Hepatocyte (in vitro differentiated cells): ENCODE measurements at regions not wholly inside any gene's neighbourhood (a gene's known extent, or its start where the extent isn't known, plus 50 kb on each side); places are given as distances from the start of the nearest gene placed in this dataset.

Source experiments
- DNase-seq: peaks from one replicate; pipeline ENCODE4 v3.0.0-alpha.2; 2016; ENCODE audit warnings: low spot score
- H2AFZ ChIP-seq: fragments of 200-600 bp; sonication (generic); 2 replicates; pipeline ENCODE4 v1.6.0; 2016; ENCODE audit warnings: antibody characterized with exemption, mild to moderate bottlenecking
- H3K27ac ChIP-seq: fragments of 200-600 bp; sonication (generic); 2 replicates; pipeline ENCODE4 v1.5.1; 2016; ENCODE audit warnings: mild to moderate bottlenecking
- H3K27me3 ChIP-seq: fragments of 200-600 bp; sonication (generic); 2 replicates; pipeline ENCODE4 v1.6.1; 2016
- H3K36me3 ChIP-seq: fragments of 200-600 bp; sonication (generic); replicated peaks from 2 replicates; pipeline ENCODE4 v1.5.1; 2016; ENCODE audit warnings: low read depth; ENCODE audit not compliant: insufficient read depth
- H3K4me1 ChIP-seq: fragments of 200-600 bp; sonication (generic); 2 replicates; pipeline ENCODE4 v1.5.1; 2016; ENCODE audit warnings: mild to moderate bottlenecking, moderate library complexity; ENCODE audit not compliant: insufficient read depth
- H3K4me2 ChIP-seq: fragments of 200-600 bp; sonication (generic); 2 replicates; pipeline ENCODE4 v1.6.0; 2016
- H3K4me3 ChIP-seq: fragments of 200-600 bp; sonication (generic); 2 replicates; pipeline ENCODE4 v1.5.1; 2016; ENCODE audit warnings: mild to moderate bottlenecking
- H3K79me2 ChIP-seq: fragments of 200-600 bp; sonication (generic); 2 replicates; pipeline ENCODE4 v1.6.0; 2017; ENCODE audit warnings: mild to moderate bottlenecking
- H3K9me2 ChIP-seq: fragments of 200-600 bp; sonication (generic); replicated peaks from 2 replicates; pipeline ENCODE4 v1.6.0; 2017; ENCODE audit warnings: mild to moderate bottlenecking; ENCODE audit not compliant: insufficient read depth
- H3K9me3 ChIP-seq: fragments of 200-600 bp; sonication (generic); 2 replicates; pipeline ENCODE4 v1.5.1; 2016; ENCODE audit warnings: low read depth, mild to moderate bottlenecking
- H4K20me1 ChIP-seq: fragments of 200-600 bp; sonication (generic); 2 replicates; pipeline ENCODE4 v1.6.0; 2016; ENCODE audit warnings: mild to moderate bottlenecking; ENCODE audit not compliant: insufficient read depth, poor library complexity, severe bottlenecking
- EZH2 ChIP-seq: fragments of 200-600 bp; sonication (generic); IDR thresholded peaks from 2 replicates; pipeline ENCODE4 v1.6.1; 2016; ENCODE audit warnings: antibody characterized with exemption, mild to moderate bottlenecking, borderline replicate concordance
- EZH2phosphoT487 ChIP-seq: fragments of 200-600 bp; sonication (generic); IDR thresholded peaks from one replicate; pipeline ENCODE4 v1.6.1; 2018; ENCODE audit warnings: antibody characterized with exemption, mild to moderate bottlenecking, low read depth, moderate library complexity; ENCODE audit not compliant: unreplicated experiment, severe bottlenecking
- WGBS: methylation state at CpG from one replicate; pipeline ENCODE4 v1.1.6; 2016; ENCODE audit warnings: low lambda C conversion rate; ENCODE audit errors: missing lambda C conversion rate; 5-methylcytosine and 5-hydroxymethylcytosine counted together
- TF ChIP-seq, protein P1 (sequence below): fragments of 200-600 bp; sonication (generic); IDR thresholded peaks from 2 replicates; pipeline ENCODE4 v1.5.1; 2016; ENCODE audit warnings: antibody characterized with exemption, mild to moderate bottlenecking; ENCODE audit not compliant: poor library complexity

DNA sequence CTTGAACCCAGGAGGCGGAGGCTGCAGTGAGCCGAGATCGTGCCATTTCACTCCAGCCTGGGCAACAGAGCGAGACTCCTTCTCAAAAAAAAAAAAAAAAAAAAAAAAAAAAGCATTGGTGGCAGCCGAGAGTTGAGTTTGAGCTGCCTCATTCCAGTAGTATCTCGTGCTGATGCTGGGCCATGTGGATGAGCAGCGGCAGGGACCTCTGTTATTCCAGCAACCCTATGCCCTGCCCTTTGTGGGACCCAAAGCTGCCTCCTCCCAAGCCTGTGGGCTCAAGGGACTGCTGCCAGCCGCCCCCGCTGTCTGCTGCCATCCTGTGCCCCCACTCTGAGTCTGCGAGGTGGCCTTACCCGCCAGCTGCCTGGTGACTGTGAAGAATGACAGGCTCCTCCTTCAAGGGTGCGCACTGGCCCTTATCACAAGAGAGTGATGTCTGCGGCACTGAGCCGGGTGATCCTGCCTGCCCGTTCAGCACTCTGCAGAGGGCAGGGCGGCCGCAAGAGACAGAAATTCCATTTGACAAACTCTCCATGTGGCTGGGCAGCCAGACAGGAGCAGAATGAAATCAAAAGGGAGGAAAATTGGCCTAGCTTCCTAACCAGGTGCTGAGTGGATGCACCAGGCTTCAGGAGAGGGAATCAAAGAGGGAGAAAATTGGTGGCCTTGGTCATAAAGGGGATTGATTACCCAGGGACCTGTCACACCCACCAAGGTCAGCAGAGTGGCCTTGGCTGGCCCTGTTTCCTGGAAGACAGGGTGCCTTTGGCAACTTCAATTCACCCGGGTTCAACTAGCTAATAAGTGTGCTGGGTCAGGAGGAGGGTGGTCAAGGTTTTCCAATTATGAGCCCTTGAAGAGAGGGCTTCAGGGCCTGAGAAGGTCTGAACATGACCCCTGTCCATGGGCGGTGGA is 65.3 kb upstream of the ZMIZ1 start:
- no peak for DNase-seq
- H3K9me3 ChIP-seq: no peaks in the 10 kb centered on the region
- no peak overlapping the region for H3K4me3 ChIP-seq
- H2AFZ ChIP-seq: no peak overlapping the region
- no peaks in the 10 kb centered on the region for H3K9me2 ChIP-seq
- WGBS: 84% methylated on average over 19 of the region's 19 CpGs
- no peaks in the 10 kb centered on the region for H3K36me3 ChIP-seq
- no peak overlapping the region for H3K4me2 ChIP-seq
- no peaks in the 10 kb centered on the region for H3K79me2 ChIP-seq
- no peaks in the 10 kb centered on the region for H4K20me1 ChIP-seq
- H3K27me3 ChIP-seq: no peaks in the 10 kb centered on the region
- no peak overlapping the region for H3K27ac ChIP-seq
- H3K4me1 ChIP-seq: peaks cover 4% of the 10 kb centered on the region
- TF ChIP-seq, protein P1, sequence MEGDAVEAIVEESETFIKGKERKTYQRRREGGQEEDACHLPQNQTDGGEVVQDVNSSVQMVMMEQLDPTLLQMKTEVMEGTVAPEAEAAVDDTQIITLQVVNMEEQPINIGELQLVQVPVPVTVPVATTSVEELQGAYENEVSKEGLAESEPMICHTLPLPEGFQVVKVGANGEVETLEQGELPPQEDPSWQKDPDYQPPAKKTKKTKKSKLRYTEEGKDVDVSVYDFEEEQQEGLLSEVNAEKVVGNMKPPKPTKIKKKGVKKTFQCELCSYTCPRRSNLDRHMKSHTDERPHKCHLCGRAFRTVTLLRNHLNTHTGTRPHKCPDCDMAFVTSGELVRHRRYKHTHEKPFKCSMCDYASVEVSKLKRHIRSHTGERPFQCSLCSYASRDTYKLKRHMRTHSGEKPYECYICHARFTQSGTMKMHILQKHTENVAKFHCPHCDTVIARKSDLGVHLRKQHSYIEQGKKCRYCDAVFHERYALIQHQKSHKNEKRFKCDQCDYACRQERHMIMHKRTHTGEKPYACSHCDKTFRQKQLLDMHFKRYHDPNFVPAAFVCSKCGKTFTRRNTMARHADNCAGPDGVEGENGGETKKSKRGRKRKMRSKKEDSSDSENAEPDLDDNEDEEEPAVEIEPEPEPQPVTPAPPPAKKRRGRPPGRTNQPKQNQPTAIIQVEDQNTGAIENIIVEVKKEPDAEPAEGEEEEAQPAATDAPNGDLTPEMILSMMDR: no peak
- no peak for TF ChIP-seq EZH2
- no peak for TF ChIP-seq EZH2phosphoT487

DNA sequence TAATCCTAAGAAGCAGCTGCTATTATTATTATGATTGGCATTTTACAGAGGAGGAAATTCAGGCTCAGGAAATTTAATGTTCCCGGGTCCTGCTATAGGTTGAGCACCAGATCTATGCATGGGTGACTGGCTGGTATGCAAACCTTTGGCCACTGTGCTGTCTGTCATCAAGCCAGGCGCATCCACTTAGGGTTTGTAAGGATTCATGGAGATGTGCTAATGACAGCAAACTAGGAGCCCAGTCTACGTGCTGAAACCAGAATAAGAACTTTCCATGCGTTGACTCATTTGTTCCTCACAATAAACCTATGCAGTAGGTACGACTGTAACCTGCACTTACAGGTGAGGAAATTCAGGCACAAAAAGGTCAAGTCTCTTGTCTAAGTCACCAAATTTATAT is 64.5 kb upstream of the ZMIZ1 start:
- Histone ChIP-seq H3K4me1 (peaks cover 4% of the 10 kb centered on the region), H3K36me3 (no peaks in the 10 kb centered on the region), H3K27ac (no peak overlapping the region), H4K20me1 (no peaks in the 10 kb centered on the region), H3K9me3 (no peaks in the 10 kb centered on the region), H3K27me3 (no peaks in the 10 kb centered on the region), H2AFZ (no peak overlapping the region), H3K9me2 (no peaks in the 10 kb centered on the region), H3K79me2 (no peaks in the 10 kb centered on the region), H3K4me3 (no peak overlapping the region), H3K4me2 (no peak overlapping the region)
- TF ChIP-seq EZH2phosphoT487: no peak
- no peak for TF ChIP-seq EZH2
- TF ChIP-seq, protein P1: no peak
- 83% methylated on average over 5 of the region's 5 CpGs for WGBS
- DNase-seq: no peak

DNA sequence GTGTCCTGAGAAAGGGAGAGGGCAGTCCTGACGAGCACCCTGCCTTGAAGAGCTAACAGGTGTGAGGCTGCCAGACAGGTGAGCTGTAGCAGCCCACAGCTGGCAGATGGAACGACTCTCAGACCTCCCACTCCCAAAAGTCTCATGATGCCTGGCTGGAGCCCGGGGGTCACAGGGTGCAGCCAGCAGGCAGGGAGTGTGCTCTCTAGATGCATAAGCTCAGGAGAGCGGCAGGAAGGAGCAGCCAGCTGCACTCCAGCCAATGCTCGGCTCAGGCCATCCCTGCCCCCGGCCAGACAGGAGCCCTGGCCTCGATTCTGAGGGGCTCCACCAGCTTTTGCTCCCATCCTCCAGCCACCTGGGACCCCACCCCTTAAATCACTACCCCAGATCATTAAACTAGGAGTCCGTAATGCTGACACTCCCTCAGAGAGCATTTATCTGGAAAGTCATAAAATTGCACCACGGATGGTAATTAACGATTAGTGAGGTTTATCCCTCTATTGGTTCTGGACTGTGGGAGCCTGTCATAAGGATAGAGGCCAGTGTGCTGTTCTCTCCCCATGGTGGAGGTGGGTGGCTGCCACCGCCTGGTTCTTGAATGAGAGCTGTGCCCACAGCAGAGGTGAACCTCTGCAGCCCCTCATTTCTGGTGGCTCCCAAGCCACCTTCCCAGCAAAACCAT is 63.5 kb upstream of the ZMIZ1 start:
- no peaks in the 10 kb centered on the region for H3K79me2 ChIP-seq
- TF ChIP-seq EZH2: no peak
- TF ChIP-seq, protein P1: no peak
- TF ChIP-seq EZH2phosphoT487: no peak
- no peaks in the 10 kb centered on the region for H3K36me3 ChIP-seq
- no peaks in the 10 kb centered on the region for H3K27me3 ChIP-seq
- no peaks in the 10 kb centered on the region for H3K9me2 ChIP-seq
- H4K20me1 ChIP-seq: no peaks in the 10 kb centered on the region
- no peaks in the 10 kb centered on the region for H3K9me3 ChIP-seq
- no peak overlapping the region for H2AFZ ChIP-seq
- WGBS: 59% methylated on average over 11 of the region's 11 CpGs
- peaks cover 4% of the 10 kb centered on the region for H3K4me1 ChIP-seq
- peak overlapping the region; percentile 20 for H3K27ac ChIP-seq
- H3K4me3 ChIP-seq: no peak overlapping the region
- H3K4me2 ChIP-seq: peak overlapping the region; percentile 48
- peak; percentile 36 for DNase-seq
